ENCODE measurements at regions not wholly inside any gene's neighbourhood (a gene's known extent, or its start where the extent isn't known, plus 50 kb on each side); places are given as distances from the start of the nearest gene placed in this dataset.
"Not testable (repeated sequence)": the region's sequence is repeated elsewhere in the genome, so short reads cannot be mapped to it uniquely, and the experiment has no call there.

DNA sequence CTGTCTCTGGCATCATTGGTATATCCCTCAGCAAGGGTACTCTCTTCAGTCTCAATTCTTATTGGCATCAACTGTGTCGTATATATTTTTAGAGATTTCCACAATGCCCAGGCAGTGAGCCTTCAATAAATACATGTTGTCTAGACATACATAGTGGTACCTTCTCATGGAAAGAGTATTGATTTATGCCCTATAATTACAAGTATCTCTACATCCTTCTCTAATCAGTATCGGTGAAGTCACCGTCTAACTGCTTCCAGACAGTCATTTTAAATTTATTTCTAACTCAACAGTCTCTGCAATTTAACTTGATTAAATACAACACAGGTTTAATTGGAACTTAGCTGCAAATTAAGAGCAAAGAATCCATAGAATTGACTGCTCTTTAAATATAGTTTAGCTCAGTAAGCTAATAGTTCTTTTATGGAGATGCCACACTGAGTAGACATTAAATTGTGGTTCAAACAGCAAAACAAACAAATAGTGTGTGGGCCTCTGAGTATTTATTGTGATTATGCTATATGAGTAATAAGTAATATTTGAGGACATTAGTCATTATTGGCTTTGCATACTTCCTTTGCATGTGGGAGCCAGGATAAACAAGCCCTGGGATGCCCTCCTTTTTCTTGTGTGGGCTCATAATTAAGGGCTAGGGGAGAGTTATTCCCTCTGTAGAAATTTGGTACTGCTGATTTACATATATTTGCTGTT is 126.9 kb upstream of the DUSP10 start:
- intact Hi-C loops (cut with DNase I, micrococcal nuclease): no loop called here
- DNase-seq: no peak
- ATAC-seq: no peak

DNA sequence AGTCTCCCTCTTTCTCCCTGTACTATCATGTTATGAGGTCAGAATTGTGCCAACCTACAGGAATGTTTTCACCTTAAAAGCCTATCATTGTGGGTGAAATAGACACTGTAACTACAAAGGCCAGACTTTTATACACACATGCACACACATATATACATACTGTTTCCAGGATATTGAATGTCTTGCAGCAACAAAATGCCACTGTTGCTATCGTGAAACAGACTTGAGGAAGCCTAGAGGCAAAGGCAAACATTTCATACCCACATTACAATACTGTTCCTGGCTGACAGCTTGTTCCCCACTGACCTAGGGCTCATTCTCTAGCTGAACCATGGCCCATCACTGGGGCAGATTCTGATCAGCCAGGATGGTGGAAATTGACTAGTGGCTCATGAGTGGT is 125.1 kb upstream of the DUSP10 start:
- intact Hi-C loops (cut with DNase I, micrococcal nuclease): no loop called here
- no peak for ATAC-seq

DNA sequence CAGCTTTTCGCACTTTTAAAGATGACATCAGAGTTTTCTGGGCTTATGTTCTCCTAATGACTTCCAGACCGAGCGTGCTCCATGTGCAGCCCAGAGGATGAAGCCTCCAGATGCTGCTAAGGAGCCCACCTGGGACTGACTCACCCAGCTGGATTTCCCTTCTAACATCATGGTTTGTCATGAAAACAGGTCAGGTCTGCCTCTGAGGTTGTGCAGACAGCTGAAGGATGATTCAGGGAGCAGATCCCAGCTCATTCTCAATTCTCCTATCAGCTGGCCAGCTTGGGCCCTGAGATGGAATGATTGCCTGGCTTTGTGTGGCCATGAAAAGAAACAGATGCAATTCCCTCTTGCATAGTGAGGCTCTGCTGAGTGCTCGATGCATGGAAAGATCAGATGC is 123.9 kb upstream of the DUSP10 start:
- no peak for ATAC-seq

More for the DNA sequence above, 125.1 kb upstream of the DUSP10 start:
- no peak for DNase-seq

DNA sequence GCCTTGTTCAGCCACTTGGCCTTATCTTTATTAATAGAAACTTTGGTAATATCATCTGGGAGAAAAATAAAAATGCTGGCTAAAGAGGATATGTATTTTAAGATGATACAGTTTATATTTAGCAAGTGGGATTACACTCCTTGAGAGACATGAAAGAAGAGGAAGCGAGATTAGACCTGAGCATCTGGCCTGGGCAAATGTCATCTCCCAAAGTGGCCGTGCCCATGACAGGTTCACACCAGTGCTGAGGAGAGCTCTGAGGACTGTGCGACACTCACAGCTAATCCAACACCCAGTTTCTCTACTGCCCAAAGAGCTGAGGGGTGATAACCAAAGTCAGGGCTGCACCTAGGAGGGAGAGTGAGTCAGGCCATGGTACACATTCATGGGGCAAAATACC is 121.7 kb upstream of the DUSP10 start:
- DNase-seq: no peak
- ATAC-seq: no peak
- intact Hi-C loops (cut with DNase I, micrococcal nuclease): no loop called here

More for the DNA sequence above, 123.9 kb upstream of the DUSP10 start:
- DNase-seq: no peak
- intact Hi-C loops (cut with DNase I, micrococcal nuclease): no loop called here

DNA sequence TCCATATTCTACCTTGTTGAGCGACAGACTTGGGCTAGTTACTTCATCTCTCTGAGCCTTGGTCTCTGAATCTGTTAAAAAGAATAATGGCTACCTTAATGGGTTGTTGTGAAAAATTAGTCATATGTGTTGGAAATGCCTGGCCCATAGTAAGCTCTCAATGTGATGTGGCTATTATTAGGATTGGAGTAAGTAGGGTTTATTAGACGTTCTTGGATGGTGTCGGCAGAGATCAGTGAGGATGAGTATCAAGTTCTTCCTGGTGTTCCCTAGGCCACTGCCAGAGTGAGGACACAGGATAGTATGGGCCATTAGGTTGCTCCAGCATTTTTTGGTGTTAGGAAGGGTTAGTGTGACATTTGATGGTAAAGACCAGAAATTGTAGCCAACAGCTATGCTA is 121.1 kb upstream of the DUSP10 start:
- no peak for DNase-seq
- no peak for ATAC-seq
- intact Hi-C loops (cut with DNase I, micrococcal nuclease): no loop called here

DNA sequence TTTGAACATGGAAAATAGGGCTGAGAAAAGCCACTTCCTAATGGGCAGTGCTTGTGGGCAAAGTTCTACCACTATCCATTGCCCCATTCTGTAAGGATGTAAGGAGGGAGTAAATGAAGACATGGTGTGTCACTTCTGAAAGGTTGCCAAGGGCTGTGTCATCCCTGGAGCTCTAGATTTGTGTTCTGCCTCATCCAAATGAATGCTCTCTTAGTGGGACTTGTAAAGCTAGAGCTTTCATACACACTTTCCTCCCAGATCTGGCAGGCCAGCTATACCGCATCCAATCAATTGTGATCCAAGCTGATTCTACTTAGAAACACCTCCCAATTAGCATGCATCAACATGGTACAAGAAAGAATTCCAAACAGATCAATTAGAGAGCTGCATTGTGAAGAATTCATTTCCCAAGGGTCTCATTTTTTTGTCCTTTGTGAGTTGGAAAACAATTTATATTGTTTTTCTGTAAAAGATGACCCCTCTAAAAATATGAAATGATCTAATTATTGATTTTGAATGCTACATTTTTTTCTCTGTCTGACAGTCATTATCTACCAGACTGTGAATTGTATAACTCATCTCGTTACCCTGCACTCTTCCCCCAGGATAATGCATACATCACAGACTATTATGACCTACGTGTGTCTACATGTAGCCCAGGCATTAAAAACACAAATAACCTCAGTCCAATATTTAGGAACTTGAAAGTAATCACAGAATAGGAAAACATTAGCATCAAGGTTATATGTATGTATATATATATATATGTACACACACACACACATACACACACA is 117.1 kb upstream of the DUSP10 start:
- no peak for DNase-seq
- intact Hi-C loops (cut with DNase I, micrococcal nuclease): no loop called here
- ATAC-seq: no peak

DNA sequence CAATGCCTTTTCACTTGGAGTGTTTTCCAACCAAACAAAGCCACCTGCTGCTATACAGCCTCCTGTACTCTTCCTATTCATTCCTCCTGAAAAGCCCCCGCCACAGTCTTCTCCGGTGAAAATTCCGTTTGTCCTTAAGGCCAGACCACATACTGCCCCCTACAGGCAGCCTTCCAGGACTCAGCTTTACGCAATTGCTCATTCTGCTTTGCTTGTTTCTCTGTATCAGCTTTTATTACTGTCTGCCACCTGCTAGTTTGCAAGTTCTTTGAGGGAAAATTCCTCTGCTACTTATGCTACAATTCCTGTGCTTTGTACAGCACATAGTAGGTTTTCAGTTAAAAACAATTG is 115.2 kb upstream of the DUSP10 start:
- ATAC-seq; intact Hi-C loops (cut with DNase I, micrococcal nuclease); DNase-seq: not testable (repeated sequence)

DNA sequence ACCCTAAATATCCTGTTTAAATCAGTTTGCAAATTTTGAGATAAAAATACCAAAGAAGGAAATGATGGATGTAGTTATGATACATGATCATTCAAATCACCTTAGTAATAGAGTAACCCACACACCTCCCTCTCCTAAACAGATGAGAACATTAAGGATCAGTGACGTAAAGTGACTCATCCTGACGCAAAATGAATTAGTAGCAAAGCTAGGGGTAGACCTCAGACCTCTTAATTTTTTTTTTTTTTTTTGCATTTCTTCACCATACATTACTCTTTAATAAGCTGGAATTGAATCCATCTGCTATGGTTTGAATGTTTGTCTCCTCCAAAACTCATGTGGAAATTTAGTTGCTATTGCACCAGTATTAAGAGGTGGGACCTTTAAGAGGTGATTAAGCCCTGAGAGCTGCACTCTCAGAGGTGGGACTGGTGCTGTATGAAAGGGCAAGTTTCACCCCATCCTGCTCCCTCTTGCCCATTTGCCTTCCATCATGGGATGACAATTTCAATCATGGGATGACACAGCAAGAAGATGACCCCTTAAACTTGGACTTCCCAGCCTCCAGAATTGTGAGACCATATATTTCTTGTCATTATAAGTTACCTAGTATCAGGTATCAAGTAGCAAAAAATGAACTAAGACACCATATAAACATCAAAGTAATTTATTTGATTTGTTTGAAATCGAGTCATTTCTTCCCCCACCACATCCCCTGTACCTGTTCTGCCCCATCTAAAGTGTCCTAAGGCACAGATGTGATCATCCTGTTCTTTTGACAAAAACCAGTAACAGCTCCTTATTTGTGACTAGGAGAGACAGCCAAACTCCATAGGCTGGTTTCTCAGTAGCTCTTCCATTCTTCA is 114.6 kb upstream of the DUSP10 start:
- intact Hi-C loops (cut with DNase I, micrococcal nuclease): no loop called here
- no peak for ATAC-seq
- DNase-seq: no peak

DNA sequence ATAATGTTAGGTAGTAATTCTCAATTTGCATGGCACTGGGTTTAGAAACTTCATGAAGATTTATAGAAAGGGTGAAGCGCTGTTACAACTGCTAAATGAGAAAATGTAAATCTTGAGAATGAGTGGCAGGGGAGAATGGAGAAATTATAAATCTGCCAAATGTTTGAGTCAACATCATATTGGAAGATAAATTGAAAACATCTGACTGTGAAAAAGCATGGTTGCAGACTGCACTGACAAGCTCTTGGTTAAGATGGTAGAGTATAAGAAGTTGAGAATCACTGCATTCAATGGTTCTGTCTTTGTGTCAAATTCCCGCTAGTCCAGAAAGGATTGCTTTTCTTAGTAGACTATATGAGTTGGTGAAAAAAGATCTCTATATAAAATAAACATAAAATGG is 113.3 kb upstream of the DUSP10 start:
- ATAC-seq (no peak), DNase-seq (no peak)
- intact Hi-C loops (cut with DNase I, micrococcal nuclease): no loop called here

DNA sequence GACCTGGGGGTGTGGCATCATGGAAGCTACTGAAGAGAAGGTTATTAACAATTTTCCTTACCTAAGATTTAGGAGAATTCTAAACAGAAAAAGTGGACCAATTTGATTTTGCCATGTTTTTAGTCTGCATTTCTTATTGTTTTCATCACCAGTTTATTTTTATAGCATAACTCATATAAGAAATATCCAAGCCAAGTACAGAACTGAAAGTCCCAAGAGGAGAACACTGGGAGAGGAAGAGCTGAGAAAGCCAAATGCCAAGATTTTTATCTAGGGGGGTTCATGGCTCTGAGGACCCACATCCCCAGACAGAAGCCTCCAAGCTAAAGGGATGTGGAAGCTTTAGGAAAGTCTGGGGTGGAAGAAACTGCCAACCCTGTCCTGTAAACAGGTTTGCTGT is 109.4 kb upstream of the DUSP10 start:
- intact Hi-C loops (cut with DNase I, micrococcal nuclease): no loop called here
- ATAC-seq: no peak
- DNase-seq: no peak

DNA sequence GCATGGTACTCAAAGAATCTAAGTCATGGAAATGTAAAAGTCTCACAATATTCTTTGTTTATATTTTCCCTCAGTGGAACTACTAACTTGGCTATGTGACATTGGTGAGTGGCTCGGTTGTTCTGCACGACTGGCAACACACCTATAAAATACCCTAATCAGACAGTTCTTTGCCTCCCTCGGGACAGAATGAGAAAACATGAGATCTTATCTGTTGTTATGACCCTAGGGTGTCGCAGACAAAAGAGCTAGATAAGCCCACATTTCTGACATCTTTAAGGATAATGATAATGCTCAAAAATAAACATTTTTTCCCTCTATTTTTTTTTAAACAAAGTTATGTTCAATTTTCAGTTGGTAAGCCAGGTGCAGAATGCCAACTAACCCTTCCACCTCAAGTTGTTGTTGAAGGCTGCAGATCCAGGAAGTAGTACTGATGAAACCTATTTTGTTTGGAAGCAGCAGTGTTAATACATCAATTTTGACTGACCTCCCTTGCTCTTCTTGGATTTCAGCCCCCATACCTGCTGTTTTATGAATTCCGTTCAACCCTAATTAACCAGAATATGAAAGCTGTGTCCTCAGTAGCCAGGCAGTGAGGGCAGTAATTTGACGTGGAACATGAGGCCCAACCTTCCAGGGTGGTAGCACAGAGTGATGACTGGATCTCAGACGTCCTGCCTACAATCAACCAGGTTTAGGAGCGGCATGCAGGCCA is 108.7 kb upstream of the DUSP10 start:
- ATAC-seq (no peak), DNase-seq (no peak)
- intact Hi-C loops (cut with DNase I, micrococcal nuclease): no loop called here

DNA sequence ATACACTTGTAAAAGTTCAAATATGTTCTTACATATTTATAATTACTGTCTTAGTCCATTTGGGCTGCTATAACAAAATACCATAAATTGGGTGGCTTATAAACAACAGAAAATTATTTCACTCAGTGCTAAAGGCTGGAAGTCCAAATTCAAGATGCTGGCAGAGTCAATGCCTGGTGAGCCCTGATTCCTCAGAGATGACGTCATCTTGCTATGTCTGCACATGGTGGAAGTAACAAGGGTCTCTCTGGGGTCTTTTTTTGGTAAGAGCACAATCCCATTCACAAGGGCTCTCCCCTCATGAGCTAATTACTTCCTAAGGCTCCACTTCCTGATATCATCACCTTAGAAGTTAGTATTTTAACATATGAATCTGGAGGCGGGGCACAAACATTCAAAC is 108.0 kb upstream of the DUSP10 start:
- intact Hi-C loops (cut with DNase I, micrococcal nuclease): no loop called here

DNA sequence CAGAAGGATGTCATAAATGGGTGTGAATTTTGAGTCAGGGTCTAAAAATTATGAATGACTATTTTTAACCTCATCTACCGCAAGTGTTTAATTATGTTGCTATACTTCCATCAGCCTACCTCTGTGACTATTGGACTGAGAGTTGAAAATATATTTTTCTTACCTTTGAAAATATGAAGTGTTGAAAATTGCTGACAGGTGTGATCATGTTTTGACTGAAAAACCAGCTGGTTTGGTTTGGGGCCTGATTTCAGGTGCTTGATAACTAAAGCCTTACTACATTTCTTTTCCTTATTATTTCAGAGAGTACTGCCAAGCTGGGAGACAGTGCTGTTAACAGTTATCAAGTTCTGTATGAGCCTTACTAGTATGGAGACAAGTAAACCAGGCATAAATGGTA is 107.2 kb upstream of the DUSP10 start:
- intact Hi-C loops (cut with DNase I, micrococcal nuclease): no loop called here
- ATAC-seq: no peak
- no peak for DNase-seq

More for the DNA sequence above, 108.0 kb upstream of the DUSP10 start:
- ATAC-seq: no peak
- DNase-seq: no peak

DNA sequence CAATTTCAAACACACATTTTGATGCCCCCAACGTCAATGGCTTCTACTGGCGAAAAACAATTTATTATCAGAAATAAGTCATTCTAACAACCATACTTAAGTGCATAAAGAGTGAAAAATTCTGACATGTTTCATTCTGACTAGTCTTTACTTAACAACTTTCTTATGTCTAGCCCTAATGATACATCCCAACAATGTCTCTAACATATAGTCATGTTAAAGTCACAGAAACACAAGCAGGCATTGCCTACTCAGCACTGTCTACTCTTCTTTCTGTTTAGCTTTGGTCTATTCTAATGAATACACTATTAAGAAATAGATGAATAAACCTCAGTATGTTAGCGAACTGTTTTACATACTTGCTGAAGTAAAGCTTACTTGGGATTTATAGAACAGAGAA is 105.8 kb upstream of the DUSP10 start:
- DNase-seq: no peak
- no peak for ATAC-seq
- intact Hi-C loops (cut with DNase I, micrococcal nuclease): no loop called here

DNA sequence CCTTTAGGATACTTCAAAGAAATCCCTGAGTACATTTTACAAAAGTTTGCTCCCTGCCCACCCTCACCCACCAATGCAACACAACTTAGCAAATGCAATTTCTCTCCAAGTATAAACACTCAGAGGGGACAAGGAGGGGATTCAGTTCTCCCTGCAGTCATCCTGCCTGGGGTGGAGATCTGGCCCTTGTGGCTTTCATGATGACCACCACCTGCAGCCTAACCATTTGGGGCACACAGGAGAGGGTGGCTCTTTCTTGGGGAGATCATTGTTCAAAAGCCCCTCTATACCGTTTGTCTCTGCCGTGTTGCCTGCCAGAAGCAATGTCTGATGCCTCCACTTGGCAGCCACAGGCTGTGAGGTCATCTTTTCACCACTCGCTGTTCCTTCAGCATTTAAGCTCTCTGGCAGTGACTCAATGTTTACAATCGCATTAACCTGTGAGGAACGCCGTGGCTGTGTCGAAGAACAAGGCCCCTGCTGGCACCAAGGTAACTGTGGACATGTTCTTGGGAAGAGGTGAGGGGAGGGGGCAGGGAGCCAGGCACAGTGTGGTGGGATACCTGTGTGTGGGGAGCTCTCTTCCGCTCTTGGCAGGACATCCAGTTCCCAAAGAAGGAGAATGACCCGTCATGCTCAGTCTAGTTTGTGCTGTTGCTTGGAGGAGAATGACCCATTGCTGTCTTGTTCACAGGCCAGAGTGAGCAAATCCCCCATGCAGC is 103.9 kb upstream of the DUSP10 start:
- no peak for ATAC-seq
- DNase-seq: peak in 1 of 2 donors; percentile 36
- intact Hi-C loops (cut with DNase I, micrococcal nuclease): no loop called here

DNA sequence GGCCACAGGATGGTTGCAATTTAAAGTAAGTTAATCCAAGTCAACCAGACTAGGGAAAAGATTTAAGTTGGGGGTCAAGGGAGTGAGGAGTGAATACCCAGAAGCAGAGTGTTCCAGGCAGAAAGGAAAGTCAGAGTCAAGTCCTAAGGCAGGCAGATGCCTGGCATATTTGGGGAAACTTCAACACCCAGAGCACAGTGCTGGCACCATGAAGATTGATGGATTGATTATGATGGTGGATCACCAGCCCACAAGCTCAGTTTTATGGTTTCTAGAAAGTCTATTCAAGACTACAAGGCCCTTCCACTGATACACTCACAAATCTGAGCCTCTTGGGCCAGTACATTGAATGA is 100.1 kb upstream of the DUSP10 start:
- intact Hi-C loops (cut with DNase I, micrococcal nuclease): no loop called here
- DNase-seq: no peak
- no peak for ATAC-seq

DNA sequence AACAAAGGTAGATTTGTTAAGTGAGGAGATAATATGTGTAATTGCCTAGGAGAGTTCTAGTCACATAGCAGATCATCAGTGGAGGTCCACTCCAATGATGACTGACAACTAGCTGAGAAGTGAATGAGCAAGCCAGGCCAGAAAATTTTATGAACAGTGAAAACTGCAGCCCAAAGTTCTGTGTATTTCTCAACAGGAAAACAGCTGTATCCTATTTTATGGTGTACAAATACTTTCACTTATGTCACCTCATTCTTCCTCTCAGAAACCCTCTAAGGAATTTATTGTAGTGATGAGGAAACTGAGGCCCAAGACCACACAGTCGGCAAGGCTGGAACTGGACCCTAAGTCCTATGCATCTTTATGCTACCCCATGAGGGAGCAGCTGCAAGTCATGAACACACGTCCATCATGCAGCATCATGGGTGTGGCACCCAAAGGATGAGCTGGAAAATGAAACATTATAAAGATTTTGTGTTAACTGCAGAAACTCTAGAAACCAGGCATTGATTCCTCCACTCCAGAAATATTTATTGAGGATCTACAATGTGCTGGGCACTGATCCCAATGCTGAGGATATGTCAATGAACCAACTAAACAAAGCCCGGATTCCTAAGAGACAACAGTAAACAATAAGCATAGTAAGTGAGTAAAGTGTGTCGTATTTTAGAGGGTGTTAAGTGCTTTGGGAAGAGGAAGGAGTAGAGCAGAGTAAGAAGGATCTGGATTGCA is 99.5 kb upstream of the DUSP10 start:
- intact Hi-C loops (cut with DNase I, micrococcal nuclease): no loop called here
- ATAC-seq (no peak), DNase-seq (no peak)
